IMR-90 (cell line): ENCODE measurements at regions not wholly inside any gene's neighbourhood (a gene's known extent, or its start where the extent isn't known, plus 50 kb on each side); places are given as distances from the start of the nearest gene placed in this dataset.

Experiments
- ATAC-seq: fragments of 200-7000 bp; cut with Tn5 transposase; 2 replicates; pipeline ENCODE4 v1.9.1; 2020; ENCODE audit warnings: low read depth, mild to moderate bottlenecking, moderate library complexity
- BruUV-seq: library from RNA; stranded (reverse); fragments of 400-500 nt; replicated peaks from 2 replicates; lab custom pipeline; 2021; lab: Mats Ljungman, UMichigan
- CTCF ChIA-PET: fragments of 300-600 bp; formaldehyde crosslinking; extraction: SDS; loops from one replicate; lab custom pipeline; 2021; ENCODE audit warnings: antibody characterized with exemption; lab: Yijun Ruan, JAX
- POLR2A ChIA-PET: fragments of 300-600 bp; sonication (Branson Sonifier 250); formaldehyde crosslinking; loops from one replicate; lab custom pipeline; 2022; ENCODE audit warnings: antibody characterized with exemption; ENCODE audit not compliant: unreplicated experiment; lab: Charles Lee
- DNase-seq: peaks from one replicate; pipeline ENCODE4 v3.0.0; 2013
- H2AFZ ChIP-seq: replicated peaks from 2 replicates; pipeline ENCODE3; 2013; ENCODE audit warnings: low read length, mild to moderate bottlenecking; ENCODE audit not compliant: poor library complexity
- H2AK5ac ChIP-seq: 2 replicates; pipeline ENCODE4 v1.6.1; 2013; ENCODE audit warnings: low read depth, low read length, inconsistent platforms
- H2AK9ac ChIP-seq: replicated peaks from 2 replicates; pipeline ENCODE3; 2013; ENCODE audit warnings: mild to moderate bottlenecking, low read depth, low read length, moderate library complexity; ENCODE audit not compliant: poor library complexity
- H2BK120ac ChIP-seq: 2 replicates; pipeline ENCODE4 v1.6.1; 2013; ENCODE audit warnings: low read depth, low read length, inconsistent platforms
- H2BK15ac ChIP-seq: 3 replicates; pipeline ENCODE4 v1.6.1; 2013; ENCODE audit warnings: low read depth, low read length, inconsistent platforms
- H2BK20ac ChIP-seq: 2 replicates; pipeline ENCODE4 v1.6.1; 2013; ENCODE audit warnings: low read depth, mild to moderate bottlenecking, inconsistent platforms, low read length, moderate library complexity
- H2BK5ac ChIP-seq: 2 replicates; pipeline ENCODE4 v1.6.1; 2013; ENCODE audit warnings: mild to moderate bottlenecking, low read depth, low read length, inconsistent platforms; ENCODE audit not compliant: poor library complexity, severe bottlenecking
- H3K14ac ChIP-seq: replicated peaks from 2 replicates; pipeline ENCODE4 v1.6.1; 2013; ENCODE audit warnings: low read depth, low read length, inconsistent platforms
- H3K18ac ChIP-seq: 2 replicates; pipeline ENCODE4 v1.6.1; 2013; ENCODE audit warnings: low read depth, low read length, control low read depth
- H3K23ac ChIP-seq: 2 replicates; pipeline ENCODE4 v1.6.1; 2013; ENCODE audit warnings: low read depth, low read length, inconsistent platforms
- H3K27ac ChIP-seq: 2 replicates; pipeline ENCODE4 v1.5.1; 2013; ENCODE audit warnings: mild to moderate bottlenecking, control low read depth, low read length; ENCODE audit not compliant: insufficient read depth
- H3K27me3 ChIP-seq: 2 replicates; pipeline ENCODE4 v1.6.1; 2013; ENCODE audit warnings: low read length; ENCODE audit not compliant: control insufficient read depth, insufficient read depth
- H3K36me3 ChIP-seq: 2 replicates; pipeline ENCODE4 v1.6.1; 2013; ENCODE audit warnings: low read length, mixed read lengths; ENCODE audit not compliant: control insufficient read depth, insufficient read depth
- H3K4ac ChIP-seq: 2 replicates; pipeline ENCODE4 v1.6.1; 2013; ENCODE audit warnings: low read depth, low read length, inconsistent platforms
- H3K4me1 ChIP-seq: 2 replicates; pipeline ENCODE4 v1.6.1; 2013; ENCODE audit warnings: low read length, mixed read lengths; ENCODE audit not compliant: control insufficient read depth, insufficient read depth
- H3K4me2 ChIP-seq: 2 replicates; pipeline ENCODE4 v1.6.1; 2013; ENCODE audit warnings: low read depth, mild to moderate bottlenecking, control low read depth, low read length, moderate library complexity
- H3K4me3 ChIP-seq: 2 replicates; pipeline ENCODE4 v1.5.1; 2013; ENCODE audit warnings: low read depth, mild to moderate bottlenecking, control low read depth, low read length, moderate library complexity; ENCODE audit not compliant: insufficient read depth
- H3K56ac ChIP-seq: 2 replicates; pipeline ENCODE4 v1.6.1; 2013; ENCODE audit warnings: low read length, inconsistent platforms; ENCODE audit not compliant: insufficient read depth; ENCODE audit errors: extremely low read depth
- H3K79me1 ChIP-seq, 2 experiments: 2 replicates each; pipeline ENCODE4 v1.6.1; 2013; ENCODE audit warnings: low read length in 2 of 2, inconsistent platforms in 1 of 2, low read depth in 1 of 2
- H3K9ac ChIP-seq: 2 replicates; pipeline ENCODE4 v1.6.1; 2013; ENCODE audit warnings: low read depth, low read length, control low read depth
- H3K9me1 ChIP-seq: 2 replicates; pipeline ENCODE4 v1.6.1; 2013; ENCODE audit warnings: low read length, inconsistent platforms; ENCODE audit not compliant: insufficient read depth
- H3K9me3 ChIP-seq: 2 replicates; pipeline ENCODE4 v1.6.1; 2013; ENCODE audit warnings: low read length; ENCODE audit not compliant: control insufficient read depth, insufficient read depth
- H4K20me1 ChIP-seq: 2 replicates; pipeline ENCODE4 v1.6.1; 2013; ENCODE audit warnings: low read length, inconsistent platforms; ENCODE audit not compliant: insufficient read depth
- H4K5ac ChIP-seq: 2 replicates; pipeline ENCODE4 v1.6.1; 2013; ENCODE audit warnings: mild to moderate bottlenecking, low read depth, low read length, control low read depth
- H4K8ac ChIP-seq, 2 experiments: 2 replicates each; pipeline ENCODE4 v1.6.1; 2013; ENCODE audit warnings: low read depth in 2 of 2, low read length in 2 of 2, control low read depth in 1 of 2, inconsistent platforms in 1 of 2
- H4K91ac ChIP-seq: 2 replicates; pipeline ENCODE4 v1.6.1; 2013; ENCODE audit warnings: low read depth, low read length, inconsistent platforms; ENCODE audit not compliant: insufficient read depth
- FOS ChIP-seq: fragments of 150-350 bp; IDR thresholded peaks from 2 replicates; pipeline ENCODE4 v1.6.1; 2016; ENCODE audit warnings: low read depth, low read length
- SMC3 ChIP-seq: fragments of 150-350 bp; IDR thresholded peaks from 2 replicates; pipeline ENCODE4 v1.6.1; 2016; ENCODE audit warnings: low read depth, mild to moderate bottlenecking, antibody characterized with exemption, low read length, moderate library complexity
- WGBS, 2 experiments: methylation state at CpG; one replicate each; pipeline versions ENCODE4 v1.1.5 to v1.1.7; 2013; ENCODE audit warnings: missing lambda C conversion rate in 2 of 2; ENCODE audit not compliant: insufficient read length in 1 of 2; ENCODE audit errors: extremely low coverage in 2 of 2; 5-methylcytosine and 5-hydroxymethylcytosine counted together
- dilution Hi-C: fragments of 300-500 bp; cut with HindIII; formaldehyde crosslinking; loops from one replicate; pipeline ENCODE4 v1.14.3; 2018; ENCODE audit warnings: low sequenced_read_pairs; ENCODE audit not compliant: unreplicated experiment
- in situ Hi-C: fragments of 300-500 bp; cut with MboI; formaldehyde crosslinking; loops from 3 replicates; pipeline ENCODE4 v1.14.3; 2019; ENCODE audit warnings: low sequenced_read_pairs, inconsistent platforms, mixed read lengths
- intact Hi-C: fragments of 100-400 bp; cut with micrococcal nuclease; formaldehyde crosslinking; loops from 2 replicates; pipeline ENCODE4 v1.10.0; 2022

- Histone ChIP-seq H4K20me1 (no peaks in the 10 kb centered on the region), H3K4me2 (no peak overlapping the region; the same call in 1 of the 2 replicates), H3K18ac (peak overlapping the region; percentile 88; the same call in 1 of the 2 replicates), H3K4me1 (peaks cover 7% of the 10 kb centered on the region), H3K36me3 (no peaks in the 10 kb centered on the region), H3K27ac (no peak overlapping the region), H3K79me1 (no peaks in the 10 kb centered on the region), H3K14ac (peak overlapping the region; percentile 64; the same call in 1 of the 2 replicates), H3K4ac (peak overlapping the region; percentile 45; the same call in 1 of the 2 replicates), H4K8ac (peak overlapping the region in 1 of 2 experiments; percentile 69; a peak in 2 of 4 replicates), H2AK5ac (no peak overlapping the region), H2BK20ac (peak overlapping the region; percentile 50; the same call in 1 of the 2 replicates), H4K5ac (no peak overlapping the region), H2BK120ac (peak overlapping the region; percentile 74; the same call in 1 of the 2 replicates), H2BK5ac (peak overlapping the region; percentile 81), H2AFZ (no peak overlapping the region), H2BK15ac (peak overlapping the region; percentile 76; the same call in 2 of the 3 replicates), H4K91ac (no peak overlapping the region), H3K9me3 (no peaks in the 10 kb centered on the region), H2AK9ac (no peak overlapping the region), H3K9me1 (no peaks in the 10 kb centered on the region; the same call in 1 of the 2 replicates), H3K4me3 (no peak overlapping the region), H3K23ac (peak overlapping the region; percentile 58; the same call in 1 of the 2 replicates), H3K9ac (no peak overlapping the region), H3K56ac (no peak overlapping the region), H3K27me3 (no peaks in the 10 kb centered on the region)
- no TSS peak for BruUV-seq
- peak; percentile 39 for ATAC-seq
- 0 out of 2 replicates have a peak, but pooled peaks have one; percentile 3 for TF ChIP-seq FOS
- no peak for TF ChIP-seq SMC3
- intact Hi-C loops (loop anchor here (5.0 kb wide), 1 partner anchor 819 kb away; no protein-coding TSS in a partner anchor), dilution Hi-C loops (no loop called here), in situ Hi-C loops (no loop called here)
- WGBS, 2 experiments = no CpG with 5 or more reads among the region's 3 CpGs
- CTCF ChIA-PET = interaction anchor here (0.6 kb wide), 1 partner anchor 452 kb away, joined by 3 read pairs; no protein-coding TSS in a partner anchor
- peak; percentile 36 for DNase-seq
- POLR2A ChIA-PET = no interaction called here
Observed at GRCh38 chr2:220555961-220556630, 928.7 kb downstream of the SLC4A3 start.
